ENCODE measurements at regions not wholly inside any gene's neighbourhood (a gene's known extent, or its start where the extent isn't known, plus 50 kb on each side); places are given as distances from the start of the nearest gene placed in this dataset.

DNA sequence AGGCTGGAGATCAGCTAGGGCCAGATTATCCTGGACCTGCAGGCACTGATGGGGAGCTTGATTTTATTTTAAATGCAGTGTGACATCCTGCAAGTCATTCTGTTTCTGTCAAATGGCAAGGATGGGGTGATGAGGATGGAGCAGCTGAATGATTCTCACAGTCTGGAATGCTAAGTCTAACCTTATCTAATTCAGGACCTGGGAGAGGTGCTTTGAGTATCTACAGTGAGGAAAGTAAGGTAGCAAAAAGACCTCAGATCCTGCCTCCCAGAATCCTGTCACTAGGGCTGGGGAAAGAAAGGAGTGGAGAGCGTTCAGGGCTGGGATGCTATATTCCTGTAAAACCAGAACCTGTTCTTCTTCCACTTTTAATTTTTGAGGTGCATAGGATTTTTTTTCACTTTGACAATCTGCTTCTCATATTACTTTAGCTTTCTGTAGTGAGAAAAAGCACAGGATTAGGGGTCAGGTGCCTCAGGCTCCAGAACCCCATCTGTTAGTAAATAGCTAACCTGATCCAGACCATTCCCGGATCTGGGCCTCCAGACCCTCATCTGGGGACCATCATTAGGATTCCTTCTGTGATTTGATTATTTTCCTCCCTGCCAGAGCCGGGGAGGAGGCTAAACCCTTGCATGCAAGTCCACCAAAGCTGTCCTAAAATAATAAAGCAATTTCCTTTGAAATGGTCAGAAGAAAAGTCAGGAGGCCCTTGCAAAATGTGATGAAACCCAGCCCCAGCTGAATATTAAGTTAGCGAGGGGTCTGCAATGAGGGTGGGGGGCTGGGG, 54.7 kb downstream of the ASCL1 start:
- no peak for DNase-seq

- DNase-seq = no peak
Observed at GRCh38 chr12:103012884-103013283, 55.4 kb downstream of the ASCL1 start.

- no peak for DNase-seq
Observed at GRCh38 chr12:103013741-103014300, 56.3 kb downstream of the ASCL1 start.

- DNase-seq = no peak
Observed at GRCh38 chr12:103016381-103016780, 58.9 kb downstream of the ASCL1 start.

DNA sequence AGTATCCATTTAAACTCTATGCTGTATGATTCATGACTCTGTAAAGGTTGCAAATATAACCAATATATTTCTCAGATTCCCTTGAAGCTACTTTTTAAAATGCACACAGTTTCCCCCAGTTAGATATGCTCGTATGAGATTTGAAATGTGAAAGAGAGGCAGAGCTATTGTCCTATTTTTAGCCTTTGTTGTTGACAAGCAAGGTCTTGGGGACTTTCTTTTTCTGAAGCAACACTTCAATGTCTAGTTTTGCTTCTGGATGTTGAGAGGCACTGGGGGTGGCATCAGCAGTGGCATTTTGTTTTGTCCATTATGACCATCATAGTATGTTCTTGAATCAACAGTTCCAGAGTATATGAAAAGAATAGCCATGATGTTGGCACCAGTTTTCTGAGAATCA, 63.4 kb downstream of the ASCL1 start:
- DNase-seq = no peak

DNA sequence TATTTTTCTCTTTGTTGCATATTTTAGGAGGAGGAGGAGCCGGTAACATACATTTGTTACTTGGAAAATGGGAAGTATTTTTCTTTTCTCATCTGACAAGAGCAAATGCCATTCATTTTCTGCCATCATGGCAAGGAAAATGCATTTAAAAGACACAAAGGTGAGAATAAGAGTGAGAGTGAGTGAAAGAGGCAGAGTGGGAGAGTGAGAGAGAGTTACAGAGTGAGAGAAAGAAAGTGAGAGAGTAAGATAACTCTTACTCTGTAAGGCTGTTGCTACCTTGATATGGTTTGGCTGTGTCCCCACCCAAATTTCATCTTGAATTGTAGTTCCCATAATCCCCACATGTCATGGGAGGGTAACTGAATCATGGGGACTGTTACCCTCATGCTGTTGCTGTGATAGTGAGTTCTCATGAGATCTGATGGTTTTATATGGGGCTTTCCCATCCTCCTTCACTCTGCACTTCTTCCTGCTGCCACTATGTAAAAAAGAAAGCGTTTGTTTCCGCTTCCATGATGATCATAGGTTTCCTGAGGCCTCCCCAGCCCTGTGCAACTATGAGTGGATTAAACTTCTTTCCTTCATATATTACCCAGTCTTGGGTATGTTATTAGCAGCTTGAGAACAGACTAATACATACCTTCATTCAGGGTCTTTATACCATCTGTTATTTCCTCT, 64.2 kb downstream of the ASCL1 start:
- no peak for DNase-seq

GRCh38 chr12:103024650-103025049, 67.2 kb downstream of the ASCL1 start:
- no peak for DNase-seq

DNA sequence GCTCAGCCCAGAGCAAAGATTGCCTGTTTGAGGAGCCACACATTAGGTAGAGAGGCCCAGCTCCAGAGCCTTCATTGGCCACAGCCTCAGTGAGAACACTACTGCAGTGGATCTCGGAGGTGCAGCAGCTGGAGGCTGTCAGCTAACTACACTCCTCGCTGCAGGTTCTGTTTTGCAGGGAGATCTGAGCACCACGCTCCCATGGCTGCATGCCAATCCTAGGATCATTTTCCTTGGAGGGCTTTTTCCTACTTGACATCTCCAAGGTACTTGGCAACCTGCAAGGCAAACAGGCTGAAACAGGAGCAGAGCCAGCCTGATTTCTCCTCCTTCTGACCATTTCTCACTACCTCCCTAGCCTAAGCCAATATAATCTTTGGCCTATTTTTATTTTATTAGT, 69.2 kb downstream of the ASCL1 start:
- peak; percentile 88 for DNase-seq

DNA sequence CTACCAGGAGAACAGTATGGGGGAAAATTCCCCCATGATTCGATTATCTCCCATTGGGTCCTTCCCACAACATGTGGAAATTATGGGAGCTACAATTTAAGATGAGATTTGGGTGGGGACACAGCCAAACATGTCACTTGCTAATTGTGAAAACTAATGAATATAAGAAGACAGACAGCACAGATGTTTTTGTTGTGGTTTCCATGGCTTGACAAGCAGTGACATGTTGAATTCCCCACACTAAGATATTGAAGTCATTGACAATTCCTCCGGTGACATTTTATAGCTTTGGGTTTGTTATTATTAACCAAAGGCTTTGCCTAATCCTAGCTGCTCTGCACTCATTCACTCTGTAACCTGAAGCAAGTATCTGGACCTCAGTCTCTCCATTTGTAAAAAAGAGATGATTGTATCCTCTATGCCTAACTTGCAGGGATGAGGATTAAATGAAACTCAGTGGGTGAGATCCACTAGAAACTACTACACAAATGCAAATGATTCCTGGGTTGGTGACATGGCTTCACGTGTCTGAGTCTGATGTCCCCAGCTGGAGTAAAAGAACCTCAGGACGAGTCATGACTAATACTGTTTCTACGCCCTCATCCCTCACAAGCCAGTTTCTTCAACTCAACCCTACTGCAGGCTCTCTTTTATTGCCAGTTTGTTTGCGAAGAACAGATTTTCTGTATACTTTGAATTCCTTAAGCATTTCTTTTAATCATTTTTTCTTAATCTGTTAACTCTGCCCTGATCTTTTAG, 71.6 kb downstream of the ASCL1 start:
- DNase-seq = no peak

DNA sequence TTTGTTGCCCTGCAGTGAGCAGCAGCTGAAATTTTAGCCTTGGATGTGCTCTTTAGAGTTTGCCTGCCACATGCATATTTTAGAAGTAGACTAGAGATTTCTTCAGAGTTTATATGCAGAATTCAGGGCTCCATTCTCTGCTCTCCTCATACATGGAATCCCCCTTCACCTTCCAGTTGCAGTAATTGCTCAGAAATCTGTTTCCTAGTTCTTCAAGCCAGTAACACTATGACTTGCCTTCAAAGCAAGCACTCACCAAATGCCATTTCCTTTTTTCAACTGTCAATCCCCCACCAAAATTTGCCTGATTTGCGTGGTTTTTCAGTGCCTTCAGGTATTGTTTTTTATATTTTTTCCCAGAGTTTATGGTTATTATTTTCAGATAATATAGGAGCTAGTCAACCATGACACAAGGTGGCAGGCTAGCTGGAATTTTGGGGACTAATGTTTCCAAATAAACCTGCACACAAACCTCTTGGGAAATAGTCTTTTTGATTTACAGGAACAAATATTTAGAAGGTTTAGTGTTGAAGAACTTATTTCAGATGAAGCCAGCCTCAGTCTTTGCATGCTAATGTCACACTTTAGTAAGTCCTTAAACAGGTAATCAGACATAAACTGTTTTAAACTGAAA, 79.2 kb downstream of the ASCL1 start:
- no peak for DNase-seq

GRCh38 chr12:103043531-103044486, 86.3 kb downstream of the ASCL1 start:
- DNase-seq = no peak

- no peak for DNase-seq
Observed at GRCh38 chr12:103046154-103046553, 88.7 kb downstream of the ASCL1 start.

- DNase-seq = no peak
Observed at GRCh38 chr12:103050273-103050672, 92.8 kb downstream of the ASCL1 start.

GRCh38 chr12:103053089-103053488, 95.6 kb downstream of the ASCL1 start:
- DNase-seq = no peak

- no peak for DNase-seq
Observed at GRCh38 chr12:103073630-103074029, 116.2 kb downstream of the ASCL1 start.

DNA sequence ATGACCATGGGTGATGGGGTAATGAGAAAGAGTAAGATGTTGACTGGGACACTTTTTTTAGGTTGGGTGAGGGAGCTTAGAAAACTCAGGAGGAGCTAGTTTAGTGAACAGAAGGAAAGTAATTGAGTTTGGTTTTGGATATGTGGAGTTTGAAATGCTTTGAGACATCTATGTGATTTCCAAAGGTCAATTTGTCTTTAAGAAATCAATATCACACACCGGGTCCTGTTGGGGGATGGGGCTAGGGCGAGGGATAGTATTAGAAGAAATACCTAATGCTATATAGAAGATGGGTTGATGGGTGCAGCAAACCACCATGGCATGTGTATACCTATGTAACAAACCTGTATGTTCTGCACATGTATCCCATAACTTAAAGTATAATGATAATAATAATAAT, 118.4 kb downstream of the ASCL1 start:
- DNase-seq = no peak

DNA sequence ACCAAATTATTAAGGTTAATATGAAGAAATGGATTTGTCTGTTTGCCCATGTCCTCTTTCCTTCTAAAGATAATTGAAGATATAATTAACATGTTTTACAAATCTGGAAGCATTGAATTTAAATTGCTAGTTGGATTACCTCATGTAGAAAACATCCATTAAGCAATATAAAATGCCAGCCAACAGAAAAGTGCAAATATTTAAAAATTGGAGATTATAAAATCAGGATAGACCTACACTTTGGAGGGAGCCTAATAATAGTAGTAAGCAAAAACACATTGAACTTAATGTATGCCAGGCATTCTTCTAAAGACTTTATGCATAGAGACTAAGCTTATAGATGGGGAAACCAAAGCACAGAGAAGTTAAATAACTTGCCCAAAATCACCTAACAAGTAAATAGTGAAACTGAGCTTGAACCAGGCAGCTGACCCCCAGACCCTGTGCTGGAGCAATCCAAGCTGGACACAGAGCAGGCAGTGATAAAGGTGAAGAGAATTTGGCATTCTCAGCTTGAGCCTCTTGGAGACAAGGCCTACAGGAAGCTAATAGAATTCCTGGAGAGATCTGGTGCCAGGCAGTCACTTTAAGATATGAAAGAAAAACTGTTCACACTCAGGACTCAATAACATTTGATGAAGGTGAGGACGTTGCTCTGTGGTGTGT, 119.8 kb downstream of the ASCL1 start:
- no peak for DNase-seq

- no peak for DNase-seq
Observed at GRCh38 chr12:103085541-103085940, 128.1 kb downstream of the ASCL1 start.

DNA sequence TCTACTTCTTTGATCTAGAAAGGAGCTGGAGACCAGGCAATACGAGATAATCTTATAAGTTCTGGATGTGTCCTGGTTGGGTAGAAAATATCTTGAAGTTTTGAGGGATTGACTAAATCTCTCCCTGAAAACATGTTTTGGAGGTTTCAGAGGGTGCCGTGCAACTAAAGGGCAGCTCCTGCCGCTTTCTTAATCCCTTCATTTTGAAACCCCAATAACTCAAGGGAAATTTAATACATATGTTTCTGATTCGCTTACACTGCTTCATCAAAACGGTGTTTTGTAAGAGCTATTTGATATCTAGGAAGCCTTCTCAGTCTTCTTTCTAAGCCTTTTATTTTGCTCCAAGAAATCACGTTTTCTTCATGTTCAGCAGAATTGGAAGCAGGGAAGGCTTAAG, 129.0 kb downstream of the ASCL1 start:
- no peak for DNase-seq

DNA sequence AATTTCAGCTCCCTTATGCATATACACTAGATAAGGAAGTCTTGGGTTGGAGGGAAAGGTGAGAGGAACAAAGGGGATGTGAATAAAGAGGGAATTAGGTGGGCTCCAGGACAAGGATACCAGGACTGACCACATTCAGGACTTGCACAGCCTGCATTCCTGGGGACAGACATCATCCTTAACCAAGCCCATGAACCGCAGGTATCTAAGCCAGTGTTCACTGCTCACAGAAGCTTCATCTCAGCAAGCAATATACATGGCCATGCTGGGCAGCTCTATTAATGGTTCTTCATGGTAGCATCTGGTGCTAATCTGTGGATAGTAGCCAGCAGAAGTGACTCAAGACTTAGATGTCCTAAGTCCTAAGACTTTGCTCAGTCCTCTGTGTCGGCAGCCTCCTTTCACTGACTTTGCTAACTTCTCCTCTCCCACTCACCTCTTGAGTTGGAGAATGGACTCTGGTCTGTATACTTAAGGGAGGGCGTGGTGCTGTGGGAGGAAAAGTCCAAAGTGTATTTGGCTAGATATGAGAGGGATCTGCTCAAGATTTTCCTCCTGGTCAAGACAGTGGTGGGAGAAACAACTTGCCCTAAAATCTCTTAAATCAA, 136.1 kb downstream of the ASCL1 start:
- DNase-seq = no peak

- no peak for DNase-seq
Observed at GRCh38 chr12:103097496-103097895, 140.0 kb downstream of the ASCL1 start.

Data from DMS153 (cell line).